Stimulated activated CD8-positive, alpha-beta memory T cell treated with anti-CD3 and anti-CD28 coated beads, Interleukin-15, amount 100 ng/mL, for 4 hours (primary cell): ENCODE measurements at regions not wholly inside any gene's neighbourhood (a gene's known extent, or its start where the extent isn't known, plus 50 kb on each side); places are given as distances from the start of the nearest gene placed in this dataset.
"Not testable (repeated sequence)": the region's sequence is repeated elsewhere in the genome, so short reads cannot be mapped to it uniquely, and the experiment has no call there.

Experiments
- DNase-seq, 2 donors: peaks; one replicate each; pipeline ENCODE4 v3.0.0-alpha.2; 2020; ENCODE audit warnings: low read depth in 2 of 2

DNA sequence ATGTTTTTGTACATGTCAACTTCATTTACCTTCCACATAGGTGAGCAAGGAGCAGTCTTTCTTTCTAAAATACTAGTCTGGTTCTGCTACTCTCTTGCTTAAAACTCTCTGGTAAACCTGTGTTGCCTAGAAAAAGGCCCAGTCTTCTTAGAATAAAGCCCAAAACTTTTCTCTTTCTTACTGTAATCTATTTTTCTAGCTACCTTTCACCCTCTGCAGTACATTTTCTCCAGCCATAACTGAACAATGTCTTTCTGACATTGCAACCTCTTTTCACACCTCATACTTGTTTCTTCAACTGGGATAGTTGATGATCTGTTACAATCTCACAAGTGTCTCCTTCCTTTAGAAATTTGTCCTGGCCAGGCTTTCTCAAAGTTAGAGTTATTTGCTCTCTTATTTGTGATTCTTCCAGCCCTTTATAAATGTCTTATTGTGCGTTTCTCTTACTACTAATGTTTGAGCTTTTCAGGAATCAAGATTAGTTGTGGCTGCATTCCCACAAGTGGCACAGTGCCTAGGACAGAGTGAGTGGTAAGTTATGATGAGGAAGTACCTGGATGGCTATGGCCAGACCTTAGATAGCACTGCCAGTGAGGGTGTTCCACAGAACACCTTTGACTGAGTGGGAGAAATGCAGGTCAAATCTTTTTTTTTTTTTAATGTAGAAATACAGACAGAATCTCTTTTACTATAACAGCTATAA, 313.4 kb upstream of the SATB1 start:
- no peak for DNase-seq

DNA sequence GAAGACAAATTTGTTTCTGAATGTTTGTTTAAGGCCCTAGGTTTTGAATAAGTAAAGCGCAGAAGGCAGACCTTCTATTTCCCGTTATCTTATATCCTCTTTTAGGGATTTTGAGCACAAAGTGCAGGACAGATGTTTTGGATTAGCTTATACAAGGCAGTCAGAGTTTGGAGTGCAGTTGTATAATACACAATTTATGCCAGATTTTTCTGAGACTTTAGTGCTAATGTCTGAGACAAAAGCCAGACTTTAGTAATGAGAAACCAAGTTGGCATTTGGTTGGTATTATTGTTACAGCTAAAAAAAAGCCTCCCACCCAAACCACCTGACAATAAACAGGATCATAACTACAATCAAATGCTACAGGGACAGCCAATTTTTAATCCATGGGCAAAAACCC, 309.9 kb upstream of the SATB1 start:
- no peak for DNase-seq

DNA sequence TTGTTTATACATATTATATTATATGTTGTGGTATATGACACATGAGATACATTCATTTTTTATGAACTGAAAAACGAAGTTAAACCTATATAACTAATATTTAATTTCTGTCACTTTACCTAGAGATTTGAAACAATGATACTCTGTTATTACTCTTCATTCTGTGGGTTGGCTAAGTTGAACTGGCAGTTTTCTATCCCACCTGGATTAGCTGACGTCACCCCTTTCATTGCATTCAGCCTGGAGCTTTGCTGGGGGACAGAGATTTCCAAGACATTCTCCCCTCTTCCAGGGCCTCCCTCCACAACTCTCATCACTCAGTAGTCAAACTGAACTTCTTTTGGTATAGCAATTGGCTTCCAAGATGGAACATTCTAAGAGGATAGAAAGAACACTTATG, 309.2 kb upstream of the SATB1 start:
- DNase-seq = no peak

DNA sequence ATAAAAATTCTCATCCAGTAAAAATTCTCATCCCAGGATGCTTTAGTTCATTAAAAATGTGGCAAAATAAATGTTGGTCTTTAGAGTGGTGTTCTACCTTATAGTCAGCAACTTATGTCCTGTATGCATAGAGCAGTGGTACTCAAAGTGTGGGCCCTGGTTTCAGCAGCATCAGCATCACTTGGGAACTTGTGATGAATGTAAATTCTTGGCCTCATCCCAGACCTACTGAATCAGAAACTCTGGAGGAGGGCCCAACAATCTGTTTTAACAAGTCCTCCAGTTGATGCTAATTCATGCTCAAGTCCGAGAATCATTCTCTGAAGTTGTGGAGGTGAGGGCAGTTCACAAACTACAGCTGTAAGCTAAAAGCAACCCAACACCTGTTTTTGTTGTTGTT, 307.3 kb upstream of the SATB1 start:
- no peak for DNase-seq

DNA sequence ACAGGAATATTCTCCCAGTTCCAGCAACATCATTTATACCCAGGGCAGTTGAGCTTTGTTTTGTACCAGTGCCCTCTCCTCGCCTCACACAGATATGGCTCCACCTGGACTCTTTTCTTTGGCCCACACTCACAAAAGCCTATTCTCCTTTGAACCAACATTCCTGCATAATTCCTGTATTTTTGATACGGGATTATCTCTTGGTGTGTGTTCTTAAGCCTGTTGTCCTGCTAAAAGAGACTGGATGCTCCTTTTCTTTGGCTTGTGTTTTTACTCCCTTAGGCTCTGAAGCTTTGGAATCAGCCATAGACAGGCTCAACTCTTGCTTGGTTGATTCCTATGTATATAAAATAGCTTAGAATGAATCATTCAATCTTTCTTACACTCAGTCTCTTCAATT, 305.4 kb upstream of the SATB1 start:
- DNase-seq = no peak

DNA sequence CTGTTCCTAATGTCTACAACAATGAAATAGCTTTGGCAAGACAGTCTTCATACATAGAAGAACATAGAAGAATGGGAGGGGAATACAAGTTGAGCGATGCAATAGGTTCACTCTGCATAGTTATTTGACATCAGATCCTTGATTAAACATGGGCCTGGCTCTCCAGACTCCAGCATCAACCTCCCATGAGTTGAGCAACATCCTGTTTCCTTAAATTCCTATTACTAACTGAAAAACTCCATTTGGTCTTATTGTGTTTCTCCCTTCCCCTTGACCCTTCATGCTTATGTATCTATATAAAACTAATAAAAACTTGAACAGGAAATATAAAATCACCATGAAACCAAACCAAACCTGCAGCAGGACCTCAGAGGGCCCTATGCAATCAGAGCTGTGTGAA, 304.5 kb upstream of the SATB1 start:
- no peak for DNase-seq

DNA sequence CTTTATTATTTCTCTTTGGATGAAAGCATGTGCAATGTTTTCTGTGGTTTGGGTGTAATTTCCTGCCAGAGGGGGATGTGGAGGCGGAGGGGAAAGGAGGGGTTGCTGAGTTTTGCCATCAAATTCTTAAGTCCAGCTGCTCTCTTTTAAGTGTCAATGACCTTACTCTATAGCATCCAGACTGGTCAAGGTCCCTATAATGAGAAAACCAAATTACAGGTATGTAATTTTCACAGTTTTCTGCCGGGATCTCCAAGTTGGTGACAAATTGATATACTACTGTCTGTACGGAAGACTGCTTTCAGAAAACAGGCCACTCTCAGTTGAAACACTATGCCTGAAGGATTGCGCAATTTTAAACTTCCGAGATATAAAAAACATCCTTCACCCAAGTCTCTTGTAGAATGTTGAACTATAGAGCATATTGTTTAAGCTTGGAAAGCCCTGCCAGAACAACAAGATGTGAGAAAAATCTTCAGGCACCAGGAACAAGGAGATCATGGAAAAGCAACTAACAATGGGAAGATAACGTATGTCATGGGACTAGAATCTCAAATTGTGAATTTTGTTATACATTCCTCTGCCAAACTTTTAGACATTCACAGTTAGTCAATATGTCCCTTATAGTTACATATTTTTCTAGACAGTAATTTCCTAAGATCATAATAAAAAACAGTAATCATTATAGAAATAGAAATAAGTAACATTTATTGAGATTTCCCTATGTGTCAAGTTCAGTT, 300.7 kb upstream of the SATB1 start:
- peak in 1 of 2 donors; percentile 11 for DNase-seq

DNA sequence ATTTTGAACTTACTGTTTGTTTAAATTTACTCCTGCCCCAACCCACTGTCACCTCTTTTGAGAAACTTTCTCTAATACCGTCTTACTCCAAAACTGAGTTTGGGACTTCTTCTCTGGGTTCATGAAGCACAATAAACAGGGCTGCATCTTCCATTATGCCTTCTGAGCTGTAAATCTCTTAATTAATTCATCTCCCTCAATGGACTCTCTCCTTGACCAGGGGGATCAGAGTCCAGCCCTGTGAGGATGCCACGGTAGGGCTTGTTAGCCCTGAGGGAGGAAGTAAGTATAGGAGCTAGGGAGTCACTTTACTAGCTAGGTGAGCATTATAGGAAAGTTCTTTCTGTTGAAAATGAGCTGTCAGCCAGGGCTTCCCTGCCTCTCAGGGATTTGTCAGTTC, 299.3 kb upstream of the SATB1 start:
- DNase-seq = no peak

DNA sequence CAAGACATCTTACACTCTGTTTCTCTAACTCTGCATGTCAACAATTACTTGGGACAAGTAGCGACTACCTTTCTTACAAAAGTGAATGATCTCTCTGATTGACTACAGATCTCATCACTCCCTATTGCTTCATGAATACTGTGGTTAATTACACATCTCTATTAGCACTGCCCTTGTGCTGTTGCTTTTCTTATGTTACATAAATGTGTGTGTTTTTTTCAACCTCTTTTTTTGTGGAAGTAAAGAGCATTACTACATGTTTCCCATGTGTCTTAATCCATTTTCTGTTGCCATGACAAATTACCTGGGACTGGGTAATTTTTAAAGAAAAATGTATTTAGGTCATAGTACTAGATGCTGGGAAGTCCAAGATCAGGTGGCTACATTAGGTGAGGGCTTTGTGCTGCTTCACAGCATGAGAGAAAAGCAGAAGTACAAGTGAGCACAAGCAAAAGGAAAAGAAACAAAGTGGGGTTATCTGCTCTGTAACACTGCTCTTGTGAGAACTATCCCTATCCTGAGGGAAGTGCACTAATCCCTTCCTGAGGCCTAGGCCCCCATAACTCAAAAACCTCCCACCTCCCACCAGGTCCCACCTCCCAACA, 298.2 kb upstream of the SATB1 start:
- DNase-seq = no peak

DNA sequence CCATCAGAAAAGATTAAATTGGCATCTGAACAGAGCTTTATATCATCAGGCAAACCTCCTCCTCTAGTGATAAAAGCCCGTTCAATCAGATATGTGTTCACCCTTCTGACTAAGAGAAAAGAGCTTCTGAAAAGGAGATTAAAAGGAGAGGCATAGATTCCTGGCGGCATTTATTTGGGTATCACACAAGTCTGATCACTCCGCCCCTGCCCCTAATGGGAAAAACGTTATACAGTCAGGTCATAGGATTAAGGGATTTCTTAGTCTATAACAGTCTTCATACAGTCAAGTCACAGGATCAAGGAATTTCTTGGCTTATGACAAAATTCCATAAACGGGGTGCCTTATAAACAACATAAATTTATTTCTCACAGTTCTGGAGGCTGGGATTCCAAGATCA, 295.4 kb upstream of the SATB1 start:
- DNase-seq = no peak

DNA sequence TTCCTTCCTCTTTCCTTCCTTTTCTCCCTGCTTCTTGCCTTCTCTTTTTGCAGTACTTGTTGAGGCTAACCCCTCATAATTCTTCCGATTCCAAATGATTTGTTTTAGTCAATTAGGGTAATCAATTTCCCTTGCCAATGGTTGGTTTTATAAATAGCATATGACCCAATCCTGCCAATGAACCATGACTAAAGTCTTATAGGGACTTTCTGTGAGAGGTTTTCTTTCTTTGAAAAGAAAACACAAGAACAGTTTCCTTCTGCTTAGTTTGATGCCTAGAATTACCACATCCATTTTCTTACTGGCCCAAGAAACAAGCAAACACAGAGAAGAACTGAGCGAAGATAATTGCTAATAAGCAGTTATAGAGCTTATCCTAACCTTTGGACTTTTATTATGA, 292.5 kb upstream of the SATB1 start:
- DNase-seq = no peak

DNA sequence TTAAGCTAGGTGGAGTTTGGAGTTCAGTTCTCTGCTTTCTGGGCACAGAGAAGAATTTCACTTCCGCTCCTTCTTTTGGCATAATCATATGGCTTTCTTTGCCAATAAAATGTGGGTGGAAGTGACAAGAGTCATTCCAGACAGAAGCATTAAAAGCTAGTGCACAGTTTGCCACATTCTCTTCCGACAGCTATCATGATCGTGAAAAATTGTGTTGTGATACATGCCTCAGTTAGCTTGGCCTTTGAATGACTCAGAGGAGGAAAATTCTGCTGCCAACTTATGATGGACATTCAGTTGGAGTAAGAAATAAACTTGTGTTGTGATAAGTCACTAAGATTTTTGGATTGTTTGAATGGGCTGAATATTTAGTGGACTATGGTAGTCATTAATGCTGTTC, 291.7 kb upstream of the SATB1 start:
- DNase-seq = no peak

DNA sequence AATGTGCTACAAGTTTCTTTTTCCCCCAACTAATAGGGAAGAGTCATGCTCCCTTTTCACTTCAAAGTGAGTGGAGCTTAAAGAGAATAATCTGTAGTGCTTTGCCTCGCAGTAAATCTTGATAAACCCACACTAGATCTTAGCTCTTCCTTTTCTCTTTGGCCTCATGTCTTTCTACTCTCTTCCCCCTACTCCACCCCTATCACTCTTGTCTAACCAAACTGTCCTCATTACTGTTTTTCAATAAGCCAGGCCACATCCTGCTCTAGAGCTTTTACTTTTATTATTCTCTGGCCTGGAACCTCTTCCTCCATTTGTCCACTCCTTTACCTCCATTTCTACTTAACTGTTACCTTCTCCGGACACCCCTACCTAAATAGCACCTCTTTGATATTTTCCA, 291.0 kb upstream of the SATB1 start:
- DNase-seq = no peak

DNA sequence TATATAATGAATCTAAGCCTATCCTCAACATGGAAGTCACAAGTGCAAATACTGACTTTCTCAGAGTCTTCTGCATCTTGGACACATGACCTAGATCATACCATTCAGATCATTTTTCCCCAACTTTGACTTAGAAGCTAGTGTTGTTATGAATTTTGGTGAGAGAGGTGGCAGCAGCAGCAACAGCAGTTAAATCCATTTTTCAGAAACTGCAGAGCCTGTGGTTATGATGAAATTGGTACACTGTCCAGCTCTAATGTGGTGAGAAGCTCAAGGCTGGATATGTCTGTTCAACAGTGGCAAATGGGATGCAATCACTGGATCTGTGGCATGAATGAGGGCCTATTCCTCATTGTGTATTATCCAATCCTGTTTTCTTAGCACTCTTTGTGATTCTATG, 290.1 kb upstream of the SATB1 start:
- DNase-seq = no peak

DNA sequence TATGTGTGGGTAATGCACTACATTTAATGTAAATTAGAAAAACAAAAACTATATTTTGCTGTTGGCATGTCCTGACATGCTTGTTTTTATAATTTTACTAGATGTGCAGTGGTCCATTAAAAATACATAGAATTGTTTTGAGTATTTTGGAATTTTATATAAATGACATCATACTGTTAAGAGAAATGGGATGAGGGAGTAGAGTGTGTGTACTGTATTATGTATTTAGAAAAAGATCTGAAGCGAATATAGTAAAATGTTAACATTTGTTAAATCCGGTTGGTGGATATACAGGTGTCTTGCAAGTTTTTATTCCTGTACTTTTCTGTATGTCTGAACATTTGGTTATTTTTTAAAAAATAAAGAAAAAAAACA, 288.4 kb upstream of the SATB1 start:
- DNase-seq = no peak

DNA sequence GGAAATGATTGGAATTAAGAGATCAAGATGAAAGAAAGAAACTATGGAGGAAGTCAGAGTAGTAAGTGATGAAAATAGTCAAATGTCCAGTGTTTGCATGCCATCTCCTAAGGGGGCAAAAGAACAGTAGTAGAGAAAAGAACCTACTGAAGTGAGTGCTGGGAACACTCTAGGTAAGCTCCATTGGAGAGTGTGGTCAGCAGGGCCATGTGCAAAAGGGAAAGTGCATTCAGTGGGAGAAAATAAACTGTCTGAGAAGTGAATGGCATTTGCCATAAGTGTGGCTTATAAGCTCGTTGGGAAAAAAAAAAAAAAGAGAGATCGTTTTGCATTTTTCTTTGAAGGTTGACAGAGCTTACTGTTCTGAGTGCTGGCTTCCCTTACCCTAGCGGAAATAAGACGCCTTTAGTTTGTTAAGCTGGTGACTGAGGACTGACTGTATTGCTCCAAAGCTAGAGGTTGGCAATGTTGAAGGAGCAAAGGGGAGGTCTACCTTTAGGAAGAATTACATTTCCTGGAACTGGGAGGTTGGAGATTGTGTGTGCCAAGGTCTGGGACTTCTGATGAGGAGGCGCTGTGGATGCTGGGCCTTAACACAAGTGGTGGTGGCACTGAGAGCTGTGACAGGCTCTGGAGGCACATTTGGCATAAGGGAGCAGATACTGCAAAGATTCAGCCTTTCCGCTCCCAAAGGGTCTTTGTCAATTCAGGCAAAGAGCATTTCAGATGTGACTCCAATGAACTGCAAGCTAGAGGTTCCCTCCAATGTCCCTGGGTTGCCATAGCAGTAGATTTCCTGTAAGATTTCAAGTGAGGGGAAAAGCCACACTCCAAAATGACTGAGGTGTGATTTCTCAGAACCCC, 287.8 kb upstream of the SATB1 start:
- no peak for DNase-seq

DNA sequence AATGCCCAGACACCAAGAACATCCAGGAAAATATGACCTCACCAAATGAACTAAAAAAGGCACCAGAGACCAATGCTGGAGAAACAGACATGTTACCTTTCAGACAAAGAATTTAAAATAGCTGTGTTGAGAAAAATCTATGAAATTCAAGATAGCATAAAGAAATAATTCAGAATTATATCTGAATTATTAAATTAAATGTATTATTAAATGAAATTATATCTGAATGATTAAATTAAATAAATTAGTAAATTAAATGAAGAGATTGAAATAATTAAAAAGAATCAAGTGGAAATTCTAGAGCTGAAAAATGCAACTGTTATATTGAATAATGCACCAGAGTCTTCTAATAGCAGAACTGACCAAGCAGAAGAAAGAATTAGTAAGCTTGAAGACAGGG, 279.2 kb upstream of the SATB1 start:
- DNase-seq = no peak

DNA sequence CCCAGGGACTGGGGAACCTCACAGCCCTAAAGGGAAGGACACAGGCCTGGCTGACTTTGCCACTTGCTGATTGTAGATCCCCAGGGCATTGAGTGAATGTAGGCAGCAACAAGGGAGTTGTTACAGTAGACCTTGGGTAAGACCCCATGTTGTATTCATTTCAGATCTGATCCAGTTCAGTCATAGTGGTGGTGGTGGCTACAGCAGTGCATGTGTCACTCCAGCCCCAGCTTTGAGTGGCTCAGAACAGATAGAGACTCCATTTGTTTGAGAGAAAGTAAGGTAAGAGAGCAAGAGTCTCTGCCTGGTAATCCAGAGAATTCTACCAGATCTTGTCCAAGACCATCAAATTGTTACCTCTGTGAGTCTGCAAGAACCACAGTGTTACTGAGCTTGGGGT, 278.7 kb upstream of the SATB1 start:
- DNase-seq = no peak

DNA sequence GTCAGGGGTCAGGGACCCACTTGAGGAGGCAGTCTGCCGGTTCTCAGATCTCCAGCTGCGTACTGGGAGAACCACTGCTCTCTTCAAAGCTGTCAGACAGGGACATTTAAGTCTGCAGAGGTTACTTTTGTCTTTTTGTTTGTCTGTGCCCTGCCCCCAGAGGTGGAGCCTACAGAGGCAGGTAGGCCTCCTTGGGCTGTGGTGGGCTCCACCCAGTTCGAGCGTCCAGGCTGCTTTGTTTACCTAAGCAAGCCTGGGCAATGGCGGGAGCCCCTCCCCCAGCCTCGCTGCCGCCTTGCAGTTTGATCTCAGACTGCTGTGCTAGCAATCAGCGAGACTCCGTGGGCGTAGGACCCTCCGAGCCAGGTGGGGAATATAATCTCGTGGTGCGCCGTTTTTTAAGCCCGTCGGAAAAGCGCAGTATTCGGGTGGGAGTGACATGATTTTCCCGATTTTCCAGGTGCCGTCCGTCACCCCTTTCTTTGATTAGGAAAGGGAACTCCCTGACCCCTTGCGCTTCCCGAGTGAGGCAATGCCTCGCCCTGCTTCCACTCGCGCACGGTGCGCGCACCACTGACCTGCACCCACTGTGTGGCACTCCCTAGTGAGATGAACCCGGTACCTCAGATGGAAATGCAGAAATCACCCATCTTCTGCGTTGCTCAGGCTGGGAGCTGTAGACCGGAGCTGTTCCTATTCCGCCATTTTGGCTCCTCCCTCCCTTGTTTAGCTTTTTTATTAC, 268.6 kb upstream of the SATB1 start:
- not testable (repeated sequence) for DNase-seq

DNA sequence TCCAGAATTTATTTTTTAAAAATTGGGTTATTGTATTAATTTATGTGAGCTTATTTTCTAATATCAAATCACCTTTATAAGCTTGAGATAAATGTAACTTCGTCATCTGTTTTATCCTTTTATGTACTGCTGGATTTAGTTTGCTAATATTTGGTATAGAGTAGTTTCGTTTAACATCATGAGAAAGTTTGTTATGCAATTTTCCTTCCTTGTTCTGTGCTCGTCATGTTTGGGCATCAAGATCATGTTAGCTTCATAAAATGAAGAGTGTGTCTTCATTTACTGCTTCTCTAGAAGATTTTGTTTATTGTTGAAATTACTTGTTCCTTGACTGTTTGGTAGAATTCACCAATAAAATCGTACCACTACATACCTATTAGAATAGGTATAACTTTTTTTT, 262.1 kb upstream of the SATB1 start:
- no peak for DNase-seq

DNA sequence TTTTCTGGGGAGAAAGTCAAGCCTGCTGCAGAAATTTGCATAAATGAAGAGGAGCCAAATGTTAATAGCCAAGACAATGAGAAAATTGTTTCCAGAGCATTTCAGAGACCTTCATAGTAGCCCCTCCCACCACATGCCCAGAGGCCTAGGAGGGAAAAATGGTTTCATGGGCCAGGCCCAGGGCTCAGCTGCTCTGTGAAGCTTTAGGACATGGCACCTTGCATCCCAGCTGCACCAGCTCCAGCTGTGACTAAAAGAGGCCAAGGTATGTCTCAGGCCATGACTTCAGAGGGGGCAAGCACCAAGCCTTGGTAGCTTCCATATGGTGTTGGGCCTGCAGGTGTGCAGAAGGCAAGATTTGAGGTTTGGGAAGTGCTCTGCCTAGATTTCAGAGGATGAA, 258.8 kb upstream of the SATB1 start:
- no peak for DNase-seq
